HepG2 (cell line): ENCODE measurements at regions not wholly inside any gene's neighbourhood (a gene's known extent, or its start where the extent isn't known, plus 50 kb on each side); places are given as distances from the start of the nearest gene placed in this dataset.
A peak's percentile ranks its signal among the peaks of the same experiment; 100 is the strongest.

Source experiments
- ATAC-seq: fragments of 200-7000 bp; cut with Tn5 transposase; 3 replicates; pipeline ENCODE4 v1.9.1; 2020; ENCODE audit warnings: mild to moderate bottlenecking, moderate library complexity
- BruUV-seq: library from RNA; stranded (reverse); fragments of 400-500 nt; replicated peaks from 2 replicates; lab custom pipeline; 2021; lab: Mats Ljungman, UMichigan
- CTCF ChIA-PET: fragments of 300-600 bp; formaldehyde crosslinking; extraction: SDS; loops from one replicate; lab custom pipeline; 2021; ENCODE audit warnings: low total read pairs, inconsistent platforms, low intra/inter-chr PET ratio; lab: Yijun Ruan, JAX
- POLR2A ChIA-PET: fragments of 350-600 bp; sonication (Branson Sonifier 250); formaldehyde crosslinking; loops from one replicate; lab custom pipeline; 2020; ENCODE audit warnings: antibody characterized with exemption, inconsistent platforms; lab: Yijun Ruan, JAX
- DNase-seq: peaks from one replicate; pipeline ENCODE4 v3.0.0-alpha.2; 2015; ENCODE audit warnings: low spot score
- FAIRE-seq: peaks from 3 replicates; lab custom pipeline; 2011; peaks lifted over from hg19 to GRCh38; lab: Jason Lieb, UNC
- H2AFZ ChIP-seq: one replicate; pipeline ENCODE4 v1.6.1; 2011; ENCODE audit warnings: low read length, inconsistent platforms
- H3K27ac ChIP-seq: fragments of 300-600 bp; 3 replicates; pipeline ENCODE4 v1.8.0; 2011; ENCODE audit warnings: mixed run types, mild to moderate bottlenecking, mixed read lengths, low read length, inconsistent platforms; ENCODE audit not compliant: insufficient read depth; ENCODE audit errors: extremely low read length
- H3K27me3 ChIP-seq, 2 experiments: fragments of 200-600 bp in 1 of 2; 2 replicates in 1 of 2; 3 replicates in 1 of 2; pipeline versions ENCODE4 v1.6.0 to v1.8.0; 2011; ENCODE audit warnings: low read length in 2 of 2, mild to moderate bottlenecking in 2 of 2, moderate library complexity in 2 of 2, inconsistent platforms in 1 of 2; ENCODE audit not compliant: insufficient read depth in 2 of 2, control insufficient read depth in 1 of 2
- H3K36me3 ChIP-seq, 2 experiments: fragments of 200-600 bp in 1 of 2; replicated peaks in 1 of 2; 2 replicates in 1 of 2; 3 replicates in 1 of 2; pipeline versions ENCODE4 v1.5.1 to v1.8.0; 2011; ENCODE audit warnings: low read length in 2 of 2, inconsistent platforms in 1 of 2; ENCODE audit not compliant: insufficient read depth in 2 of 2, control insufficient read depth in 1 of 2
- H3K4me1 ChIP-seq: 2 replicates; pipeline ENCODE4 v1.5.1; 2012; ENCODE audit warnings: low read length, inconsistent platforms; ENCODE audit not compliant: insufficient read depth
- H3K4me2 ChIP-seq: 2 replicates; pipeline ENCODE4 v1.6.0; 2011; ENCODE audit warnings: low read depth, low read length, inconsistent platforms
- H3K4me3 ChIP-seq, 3 experiments: fragments of 200-600 bp in 1 of 3; sonication (generic), shearing (Covaris generic) in 1 of 3; replicated peaks in 1 of 3; 2 replicates each; pipeline ENCODE4 v1.5.1; 2011 to 2016; ENCODE audit warnings: low read length in 3 of 3, inconsistent platforms in 2 of 3, low read depth in 2 of 3, mild to moderate bottlenecking in 2 of 3, control low read depth in 1 of 3, mixed read lengths in 1 of 3; ENCODE audit not compliant: insufficient read depth in 1 of 3
- H3K79me2 ChIP-seq: one replicate; pipeline ENCODE4 v1.6.1; 2011; ENCODE audit warnings: low read length, inconsistent platforms; ENCODE audit not compliant: insufficient read depth
- H3K9ac ChIP-seq: 2 replicates; pipeline ENCODE4 v1.6.0; 2011; ENCODE audit warnings: mild to moderate bottlenecking, low read depth, low read length, inconsistent platforms; ENCODE audit not compliant: insufficient read depth
- H3K9me3 ChIP-seq: 2 replicates; pipeline ENCODE4 v1.5.1; 2012; ENCODE audit warnings: mild to moderate bottlenecking, low read length
- H4K20me1 ChIP-seq: 2 replicates; pipeline ENCODE4 v1.6.0; 2011; ENCODE audit warnings: inconsistent platforms, mild to moderate bottlenecking, low read length, moderate library complexity; ENCODE audit not compliant: insufficient read depth
- HNRNPH1 ChIP-seq: fragments of 200-400 bp; formaldehyde crosslinking; optimal IDR thresholded peaks from 2 replicates; pipeline ENCODE3; 2017; ENCODE audit warnings: mild to moderate bottlenecking, low read depth, low read length
- MNT ChIP-seq: fragments of 450-650 bp; IDR thresholded peaks from 2 replicates; pipeline ENCODE4 v1.6.1; 2016
- PRDM15 ChIP-seq: sonication (generic); formaldehyde crosslinking; IDR thresholded peaks from 2 replicates; pipeline ENCODE4 v1.4.0; 2020; ENCODE audit warnings: missing genetic modification reagents
- TFE3 ChIP-seq: IDR thresholded peaks from 2 replicates; pipeline ENCODE4 v1.6.1; 2016
- ZNF101 ChIP-seq: sonication (generic); formaldehyde crosslinking; IDR thresholded peaks from 2 replicates; pipeline ENCODE4 v1.4.0; 2020; ENCODE audit warnings: mild to moderate bottlenecking, low read depth, missing genetic modification reagents, borderline replicate concordance
- ZNF710 ChIP-seq: sonication (generic); formaldehyde crosslinking; IDR thresholded peaks from 2 replicates; pipeline ENCODE4 v1.5.0; 2020; ENCODE audit warnings: mild to moderate bottlenecking, missing genetic modification reagents, borderline replicate concordance
- WGBS: methylation state at CpG from one replicate; pipeline ENCODE4 v1.1.6; 2017; ENCODE audit warnings: low lambda C conversion rate; 5-methylcytosine and 5-hydroxymethylcytosine counted together
- in situ Hi-C: cut with HindIII; loops from 2 replicates; pipeline ENCODE4 v1.10.0; 2017; ENCODE audit warnings: low pct_unique_long_range_greater_than_20kb; ENCODE audit not compliant: extremely low pct_ligation_motif_present
- intact Hi-C: fragments of 100-400 bp; cut with micrococcal nuclease; formaldehyde crosslinking; loops from one replicate; pipeline ENCODE4 v1.10.0; 2022; ENCODE audit not compliant: unreplicated experiment

- H3K27me3 ChIP-seq: peaks cover 3 to 13% of the 10 kb centered on the region in 2 experiments; a peak in 4 of 5 replicates
- no peaks in the 10 kb centered on the region for H3K36me3 ChIP-seq
- no peak for DNase-seq
- no peak overlapping the region for H3K4me2 ChIP-seq
- FAIRE-seq: no peak
- WGBS: 37% methylated on average over 19 of the region's 21 CpGs
- H3K4me3 ChIP-seq: no peak overlapping the region
- no TSS peak for BruUV-seq
- H3K27ac ChIP-seq: no peak overlapping the region
- TF ChIP-seq ZNF710 (CRISPR knock-in tag) (no peak), ZNF101 (CRISPR knock-in tag) (no peak), PRDM15 (CRISPR knock-in tag) (no peak), HNRNPH1 (no peak), TFE3 (CRISPR knock-in tag) (no peak), MNT (peak; percentile 17; the same call in 1 of the 2 replicates)
- no peaks in the 10 kb centered on the region for H4K20me1 ChIP-seq
- H3K9me3 ChIP-seq: no peaks in the 10 kb centered on the region
- no peak overlapping the region for H3K9ac ChIP-seq
- intact Hi-C loops: no loop called here
- ATAC-seq: no peak
- POLR2A ChIA-PET: no interaction called here
- H3K4me1 ChIP-seq: peaks cover 6% of the 10 kb centered on the region
- H3K79me2 ChIP-seq: no peaks in the 10 kb centered on the region
- CTCF ChIA-PET: no interaction called here
- in situ Hi-C loops: no loop called here
- H2AFZ ChIP-seq: no peak overlapping the region
These were observed 99.7 kb upstream of the CTDP1 start for GRCh38 chr18:79579807-79580497.
